ENCODE measurements at regions not wholly inside any gene's neighbourhood (a gene's known extent, or its start where the extent isn't known, plus 50 kb on each side); places are given as distances from the start of the nearest gene placed in this dataset.

GRCh38 chr1:60283690-60284089 lies 210.1 kb upstream of the C1orf87 start:
- peaks cover 3% of the 10 kb centered on the region for H3K4me1 Mint-ChIP-seq (ENCODE audit: low read depth)
- no peak overlapping the region for H3K27ac Mint-ChIP-seq
- no peaks in the 10 kb centered on the region for H3K27me3 Mint-ChIP-seq (ENCODE audit: low read depth)
- no peaks in the 10 kb centered on the region for H3K9me3 Mint-ChIP-seq
- no peaks in the 10 kb centered on the region for H3K36me3 Mint-ChIP-seq (ENCODE audit: low read depth)
- H3K4me3 Mint-ChIP-seq = no peak overlapping the region

GRCh38 chr1:60281360-60281932 lies 207.9 kb upstream of the C1orf87 start:
- H3K27me3 Mint-ChIP-seq (ENCODE audit: low read depth) = no peaks in the 10 kb centered on the region
- no peak overlapping the region for H3K27ac Mint-ChIP-seq
- H3K9me3 Mint-ChIP-seq = no peaks in the 10 kb centered on the region
- H3K4me3 Mint-ChIP-seq = no peak overlapping the region
- peaks cover 3% of the 10 kb centered on the region for H3K4me1 Mint-ChIP-seq (ENCODE audit: low read depth)
- no peaks in the 10 kb centered on the region for H3K36me3 Mint-ChIP-seq (ENCODE audit: low read depth)

- peaks cover 3% of the 10 kb centered on the region for H3K4me1 Mint-ChIP-seq (ENCODE audit: low read depth)
- H3K4me3 Mint-ChIP-seq = no peak overlapping the region
- no peaks in the 10 kb centered on the region for H3K27me3 Mint-ChIP-seq (ENCODE audit: low read depth)
- no peaks in the 10 kb centered on the region for H3K9me3 Mint-ChIP-seq
- no peaks in the 10 kb centered on the region for H3K36me3 Mint-ChIP-seq (ENCODE audit: low read depth)
- no peak overlapping the region for H3K27ac Mint-ChIP-seq
Measured at GRCh38 chr1:60280819-60281218, 207.2 kb upstream of the C1orf87 start.

- no peaks in the 10 kb centered on the region for H3K27me3 Mint-ChIP-seq (ENCODE audit: low read depth)
- H3K4me1 Mint-ChIP-seq (ENCODE audit: low read depth) = peaks cover 3% of the 10 kb centered on the region
- H3K9me3 Mint-ChIP-seq = no peaks in the 10 kb centered on the region
- no peak overlapping the region for H3K27ac Mint-ChIP-seq
- no peaks in the 10 kb centered on the region for H3K36me3 Mint-ChIP-seq (ENCODE audit: low read depth)
- H3K4me3 Mint-ChIP-seq = no peak overlapping the region
Measured at GRCh38 chr1:60280256-60280655, 206.7 kb upstream of the C1orf87 start.

- H3K4me1 Mint-ChIP-seq (ENCODE audit: low read depth) = peaks cover 3% of the 10 kb centered on the region
- no peak overlapping the region for H3K27ac Mint-ChIP-seq
- no peak overlapping the region for H3K4me3 Mint-ChIP-seq
- no peaks in the 10 kb centered on the region for H3K9me3 Mint-ChIP-seq
- H3K27me3 Mint-ChIP-seq (ENCODE audit: low read depth) = no peaks in the 10 kb centered on the region
- H3K36me3 Mint-ChIP-seq (ENCODE audit: low read depth) = no peaks in the 10 kb centered on the region
Measured at GRCh38 chr1:60279798-60280197, 206.2 kb upstream of the C1orf87 start.

GRCh38 chr1:60277269-60277668 lies 203.7 kb upstream of the C1orf87 start:
- Mint-ChIP-seq H3K4me3 (no peak overlapping the region), H3K27ac (no peak overlapping the region), H3K9me3 (no peaks in the 10 kb centered on the region)

GRCh38 chr1:60274422-60275290 lies 201.1 kb upstream of the C1orf87 start:
- Mint-ChIP-seq H3K36me3 (ENCODE audit: low read depth) (no peaks in the 10 kb centered on the region), H3K27me3 (ENCODE audit: low read depth) (no peaks in the 10 kb centered on the region), H3K27ac (no peak overlapping the region), H3K9me3 (no peaks in the 10 kb centered on the region), H3K4me1 (ENCODE audit: low read depth) (no peaks in the 10 kb centered on the region), H3K4me3 (no peak overlapping the region)

More at GRCh38 chr1:60277269-60277668, 203.7 kb upstream of the C1orf87 start:
- Mint-ChIP-seq H3K27me3 (ENCODE audit: low read depth) (no peaks in the 10 kb centered on the region), H3K4me1 (ENCODE audit: low read depth) (peaks cover 3% of the 10 kb centered on the region), H3K36me3 (ENCODE audit: low read depth) (no peaks in the 10 kb centered on the region)

- H3K36me3 Mint-ChIP-seq (ENCODE audit: low read depth) = no peaks in the 10 kb centered on the region
- H3K4me1 Mint-ChIP-seq (ENCODE audit: low read depth) = no peaks in the 10 kb centered on the region
- no peak overlapping the region for H3K4me3 Mint-ChIP-seq
- H3K9me3 Mint-ChIP-seq = no peaks in the 10 kb centered on the region
- H3K27me3 Mint-ChIP-seq (ENCODE audit: low read depth) = no peaks in the 10 kb centered on the region
- no peak overlapping the region for H3K27ac Mint-ChIP-seq
Measured at GRCh38 chr1:60273185-60273584, 199.6 kb upstream of the C1orf87 start.

- Mint-ChIP-seq H3K4me3 (no peak overlapping the region), H3K9me3 (no peaks in the 10 kb centered on the region), H3K4me1 (ENCODE audit: low read depth) (no peaks in the 10 kb centered on the region)
Measured at GRCh38 chr1:60271041-60271440, 197.5 kb upstream of the C1orf87 start.

GRCh38 chr1:60268451-60268850 lies 194.9 kb upstream of the C1orf87 start:
- H3K4me3 Mint-ChIP-seq = no peak overlapping the region
- H3K36me3 Mint-ChIP-seq (ENCODE audit: low read depth) = peaks cover 1% of the 10 kb centered on the region
- no peak overlapping the region for H3K27ac Mint-ChIP-seq
- no peaks in the 10 kb centered on the region for H3K9me3 Mint-ChIP-seq
- H3K4me1 Mint-ChIP-seq (ENCODE audit: low read depth) = no peaks in the 10 kb centered on the region
- H3K27me3 Mint-ChIP-seq (ENCODE audit: low read depth) = no peaks in the 10 kb centered on the region

More at GRCh38 chr1:60271041-60271440, 197.5 kb upstream of the C1orf87 start:
- H3K36me3 Mint-ChIP-seq (ENCODE audit: low read depth) = peaks cover under 1% of the 10 kb centered on the region
- no peak overlapping the region for H3K27ac Mint-ChIP-seq
- H3K27me3 Mint-ChIP-seq (ENCODE audit: low read depth) = no peaks in the 10 kb centered on the region

GRCh38 chr1:60265560-60266535 lies 192.3 kb upstream of the C1orf87 start:
- Mint-ChIP-seq H3K27me3 (ENCODE audit: low read depth) (no peaks in the 10 kb centered on the region), H3K4me3 (no peak overlapping the region)

GRCh38 chr1:60262701-60263100 lies 189.1 kb upstream of the C1orf87 start:
- Mint-ChIP-seq H3K27me3 (ENCODE audit: low read depth) (no peaks in the 10 kb centered on the region), H3K27ac (no peak overlapping the region), H3K4me1 (ENCODE audit: low read depth) (no peaks in the 10 kb centered on the region), H3K9me3 (no peaks in the 10 kb centered on the region), H3K4me3 (no peak overlapping the region), H3K36me3 (ENCODE audit: low read depth) (peaks cover 1% of the 10 kb centered on the region)

More at GRCh38 chr1:60265560-60266535, 192.3 kb upstream of the C1orf87 start:
- no peak overlapping the region for H3K27ac Mint-ChIP-seq
- H3K9me3 Mint-ChIP-seq = no peaks in the 10 kb centered on the region
- H3K36me3 Mint-ChIP-seq (ENCODE audit: low read depth) = peaks cover 1% of the 10 kb centered on the region
- H3K4me1 Mint-ChIP-seq (ENCODE audit: low read depth) = no peaks in the 10 kb centered on the region

- Mint-ChIP-seq H3K27ac (no peak overlapping the region), H3K4me1 (ENCODE audit: low read depth) (no peaks in the 10 kb centered on the region), H3K36me3 (ENCODE audit: low read depth) (no peaks in the 10 kb centered on the region), H3K27me3 (ENCODE audit: low read depth) (no peaks in the 10 kb centered on the region), H3K9me3 (no peaks in the 10 kb centered on the region), H3K4me3 (no peak overlapping the region)
Measured at GRCh38 chr1:60257531-60257930, 184.0 kb upstream of the C1orf87 start.

- H3K27me3 Mint-ChIP-seq (ENCODE audit: low read depth) = no peaks in the 10 kb centered on the region
- no peaks in the 10 kb centered on the region for H3K9me3 Mint-ChIP-seq
- no peaks in the 10 kb centered on the region for H3K36me3 Mint-ChIP-seq (ENCODE audit: low read depth)
- no peak overlapping the region for H3K4me3 Mint-ChIP-seq
- no peaks in the 10 kb centered on the region for H3K4me1 Mint-ChIP-seq (ENCODE audit: low read depth)
- H3K27ac Mint-ChIP-seq = no peak overlapping the region
Measured at GRCh38 chr1:60255565-60255964, 182.0 kb upstream of the C1orf87 start.

Measured in T-helper 1 cell treated with Interleukin-12 subunit alpha and Interleukin-12 subunit beta and Interleukin-4 antibody, amounts not matched to agents 30 μg/mL and 1 μg/mL, for 36 hours (primary cell).